CD4-positive, alpha-beta T cell treated with Interleukin-1 beta for 1 hour (primary cell): ENCODE measurements at regions not wholly inside any gene's neighbourhood (a gene's known extent, or its start where the extent isn't known, plus 50 kb on each side); places are given as distances from the start of the nearest gene placed in this dataset.

Source experiments
- DNase-seq, 2 donors: peaks; one replicate each; pipeline ENCODE4 v3.0.0-alpha.2; 2020 to 2022

DNA sequence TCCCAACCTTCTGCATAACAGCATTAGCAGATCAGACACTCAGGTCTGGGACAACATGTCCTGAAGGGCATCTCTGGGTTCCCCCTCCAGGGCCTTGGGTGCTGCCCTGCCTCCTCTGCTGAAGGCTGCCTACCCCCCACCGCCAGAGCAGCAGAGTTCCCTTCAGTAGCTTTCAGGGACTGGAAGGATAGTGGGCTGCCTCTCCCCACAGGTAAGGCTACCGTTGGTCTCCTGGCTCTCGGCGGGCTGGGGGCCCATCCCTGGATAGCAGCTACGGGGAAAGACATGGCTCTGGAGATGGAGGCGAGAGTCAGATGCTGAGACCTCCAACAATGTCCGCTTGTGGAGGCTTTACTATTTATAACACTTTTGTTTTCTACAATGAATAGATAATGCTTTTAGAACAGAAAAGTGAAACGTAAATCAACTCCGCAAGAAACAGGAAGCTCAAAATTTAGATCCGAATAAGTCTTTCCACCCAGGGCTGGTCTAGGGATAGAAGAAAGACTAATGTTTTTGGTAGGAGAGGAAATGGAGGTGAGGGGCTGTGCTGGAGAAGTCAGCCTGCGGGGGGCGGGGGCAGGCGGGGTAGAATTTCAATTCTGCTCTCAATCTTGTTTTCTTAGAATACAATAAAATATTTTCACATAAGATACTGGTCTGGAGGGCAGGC is 58.4 kb downstream of the ARL4C start:
- no peak for DNase-seq

DNA sequence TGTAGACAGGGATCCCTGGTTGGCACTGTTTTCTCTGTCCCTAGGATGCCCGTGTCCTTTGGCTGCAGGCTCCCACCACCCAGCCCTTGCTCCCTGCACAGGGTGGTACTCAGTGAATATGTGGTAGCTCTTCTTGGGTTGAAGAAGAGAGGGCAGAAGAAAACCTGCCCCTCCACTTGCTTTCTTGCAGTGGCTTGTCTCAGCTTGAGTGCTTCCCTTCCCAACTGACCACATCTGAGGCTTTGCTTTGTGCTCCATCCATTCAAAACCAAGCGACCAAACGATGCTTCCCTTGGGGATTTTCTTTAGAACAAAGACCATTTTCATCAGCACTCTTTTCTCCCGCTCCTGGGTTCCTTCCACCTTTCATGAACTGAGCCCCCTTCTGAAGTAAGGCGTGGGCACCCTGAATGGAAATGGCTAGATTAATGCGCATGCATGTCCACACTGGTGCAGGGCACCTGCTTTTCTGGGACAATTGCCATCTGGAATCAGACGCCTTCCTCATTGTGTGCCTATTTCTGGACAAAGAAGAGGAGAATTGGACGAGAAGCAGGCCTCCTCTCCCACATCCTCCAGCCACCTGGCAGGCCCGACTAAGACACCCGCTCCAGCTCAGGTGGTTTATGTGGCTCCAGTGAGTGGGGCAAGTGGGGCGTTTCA is 59.1 kb downstream of the ARL4C start:
- no peak for DNase-seq

DNA sequence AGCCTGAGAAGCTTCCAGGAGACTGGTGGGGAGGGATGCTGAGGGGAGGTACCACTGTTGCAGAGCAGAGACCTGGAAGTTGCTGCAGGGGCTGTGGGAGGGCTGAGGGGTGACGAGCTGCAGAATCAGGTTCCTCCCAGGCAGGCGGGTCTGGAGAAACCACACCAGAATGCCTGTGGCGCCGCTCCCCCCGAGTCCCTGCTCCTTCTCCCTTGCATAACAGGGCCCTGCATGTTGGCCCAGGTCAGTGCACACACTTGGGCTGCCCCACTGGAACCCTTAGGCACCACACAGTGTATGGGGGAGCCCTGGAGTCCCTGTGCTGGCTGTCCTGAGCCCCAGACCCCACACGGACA is 60.4 kb downstream of the ARL4C start:
- DNase-seq: no peak

DNA sequence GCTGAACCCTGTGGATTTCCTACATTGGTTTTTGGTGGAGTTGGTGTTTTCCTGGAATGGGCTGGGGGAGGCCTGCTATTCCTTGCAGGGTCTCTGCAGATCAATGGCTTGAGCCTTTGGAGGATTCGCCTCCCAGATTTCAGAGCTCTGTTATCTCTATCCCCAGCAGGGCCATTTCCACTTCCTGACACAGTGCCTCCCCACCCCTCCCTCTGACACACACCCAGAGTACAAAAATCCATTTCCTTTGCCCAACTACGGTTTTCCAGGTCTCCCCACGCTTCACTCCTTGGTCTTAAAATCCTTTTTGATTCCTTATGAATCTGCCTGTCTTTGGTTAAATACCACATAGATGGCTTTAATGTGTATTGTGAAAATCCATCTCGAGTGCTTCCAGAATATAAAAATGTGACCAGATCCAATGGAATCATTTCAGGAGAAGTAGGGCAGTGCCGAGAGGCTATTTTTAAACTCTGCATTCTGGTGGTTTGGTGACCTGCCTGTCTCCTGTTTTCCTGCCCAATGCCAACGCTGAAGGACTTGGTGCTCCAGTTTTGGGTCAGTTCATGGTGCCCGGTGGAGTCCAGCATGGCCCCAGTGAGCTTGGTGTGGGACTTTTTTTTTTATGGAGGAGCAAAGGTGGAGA is 60.9 kb downstream of the ARL4C start:
- no peak for DNase-seq

DNA sequence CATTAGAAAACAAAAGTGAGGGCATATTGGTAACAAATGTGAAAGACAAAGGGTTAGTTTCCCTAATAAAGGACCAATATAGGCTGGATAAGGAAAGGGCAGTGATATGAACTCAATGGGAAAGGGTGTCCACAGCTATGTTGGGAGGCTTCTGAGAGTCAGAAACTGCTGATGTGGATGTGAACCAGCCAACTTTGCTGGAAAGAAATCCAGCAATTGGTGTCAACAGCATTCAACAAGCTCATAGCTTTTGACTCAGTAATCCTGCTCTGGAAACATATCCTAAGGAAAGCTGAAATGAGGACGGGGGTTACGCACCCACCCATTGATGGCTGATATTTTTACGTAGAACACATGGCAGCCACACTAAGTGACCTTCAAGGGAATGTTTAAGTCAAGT is 63.7 kb downstream of the ARL4C start:
- DNase-seq: no peak

DNA sequence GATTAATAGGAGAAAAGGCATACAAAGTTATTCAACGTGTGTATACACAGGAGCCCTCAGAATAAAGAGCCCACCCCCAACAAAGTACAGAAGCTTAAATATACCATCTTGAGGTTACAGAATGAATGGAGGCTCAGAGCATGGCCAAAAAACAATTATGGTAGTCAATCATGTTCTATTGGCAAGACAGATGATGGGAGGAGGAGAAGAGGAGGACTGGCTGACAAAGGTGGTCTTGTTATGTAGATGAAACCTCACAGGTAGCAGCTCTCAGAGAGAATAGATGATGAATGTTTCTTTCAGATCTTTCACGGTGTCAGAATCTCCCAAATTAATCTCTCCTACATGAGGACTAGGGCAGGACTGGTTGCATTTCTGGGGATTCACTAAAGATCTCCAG is 66.0 kb downstream of the ARL4C start:
- no peak for DNase-seq

DNA sequence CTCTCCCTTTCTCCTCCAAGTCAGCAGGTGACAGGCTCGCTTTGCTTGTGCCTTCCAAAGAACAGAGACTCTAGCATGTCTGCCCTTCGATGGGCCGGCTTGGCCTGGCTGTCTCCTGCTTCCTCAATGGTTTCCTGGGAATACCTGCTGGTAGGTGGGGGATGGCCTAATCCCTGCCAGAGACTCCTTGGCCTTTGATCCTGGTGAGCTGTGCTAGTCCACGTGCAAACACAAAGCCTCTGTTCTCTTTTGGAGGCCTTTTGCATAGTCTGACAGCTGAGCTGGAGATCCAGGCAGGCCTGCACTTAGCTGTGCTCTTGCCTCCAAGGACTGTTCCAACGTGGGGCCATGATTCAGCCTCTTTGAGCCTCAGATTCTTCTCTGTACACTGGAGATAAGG is 67.6 kb downstream of the ARL4C start:
- DNase-seq: no peak

DNA sequence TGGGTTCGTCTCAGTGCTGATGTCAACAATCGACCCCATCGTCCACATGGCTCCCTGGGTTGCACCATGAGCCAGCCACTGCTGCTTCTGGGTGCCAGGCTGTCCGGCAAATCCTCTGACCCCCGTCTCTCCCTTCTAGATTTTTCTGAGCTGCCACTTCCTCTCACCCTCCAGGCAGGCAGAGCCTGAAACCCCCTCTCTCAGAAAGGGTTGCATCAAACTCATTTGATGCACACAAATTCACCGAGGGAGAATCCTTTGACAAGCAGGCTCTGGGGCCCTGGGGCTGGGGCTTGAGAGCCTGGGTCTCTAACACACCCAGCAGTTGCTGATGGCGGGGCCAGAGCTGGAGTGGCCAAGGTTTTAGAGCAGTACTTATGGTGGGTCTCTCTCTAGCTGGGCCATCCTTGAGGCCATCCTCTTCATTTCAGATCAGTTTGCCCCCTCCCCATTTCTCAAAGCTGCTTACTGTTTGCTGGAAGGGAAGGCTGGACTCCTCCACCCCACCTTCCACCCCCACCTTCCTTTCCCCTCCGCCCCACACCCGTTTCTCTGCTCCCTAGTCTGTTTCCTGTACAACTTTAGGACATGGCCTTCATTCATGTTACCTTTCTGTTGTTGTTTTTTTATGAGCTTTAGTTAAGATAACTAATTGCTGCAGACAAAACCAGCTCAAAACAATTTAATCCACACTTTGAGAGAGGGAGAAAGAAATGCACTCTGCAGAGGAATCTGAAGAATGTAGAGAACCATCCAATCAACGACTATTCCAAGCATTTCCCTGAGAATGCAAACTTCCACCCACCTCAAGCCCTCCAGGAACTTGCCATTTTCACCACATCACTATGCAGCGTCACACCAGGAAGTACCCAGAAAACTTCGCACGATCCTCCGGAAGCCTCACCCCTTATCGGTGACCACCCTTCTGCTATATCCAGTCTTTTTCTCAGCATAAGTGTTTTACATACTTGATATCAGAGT is 69.5 kb downstream of the ARL4C start:
- peak; percentile 40 to 45 for DNase-seq

DNA sequence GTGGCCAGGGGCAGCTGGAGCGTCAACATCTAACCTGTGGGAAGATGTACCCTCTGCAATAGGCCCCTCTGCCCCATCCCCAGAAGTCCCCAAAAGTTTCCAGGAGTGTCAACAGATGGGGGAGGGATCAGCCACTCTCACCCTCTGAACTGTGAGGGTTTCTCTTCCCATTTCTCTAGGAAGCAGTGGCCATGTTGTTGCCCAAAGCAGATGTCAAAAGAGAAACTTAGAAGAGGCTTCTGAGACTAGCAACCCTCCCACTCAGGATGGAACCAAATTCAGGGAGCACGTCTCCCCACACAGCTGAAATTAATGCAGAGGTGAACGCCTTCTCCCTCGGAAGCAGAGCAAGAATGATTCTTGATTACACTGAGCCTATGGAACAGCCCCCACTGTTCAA is 70.3 kb downstream of the ARL4C start:
- DNase-seq: peak in 1 of 2 donors; percentile 25

DNA sequence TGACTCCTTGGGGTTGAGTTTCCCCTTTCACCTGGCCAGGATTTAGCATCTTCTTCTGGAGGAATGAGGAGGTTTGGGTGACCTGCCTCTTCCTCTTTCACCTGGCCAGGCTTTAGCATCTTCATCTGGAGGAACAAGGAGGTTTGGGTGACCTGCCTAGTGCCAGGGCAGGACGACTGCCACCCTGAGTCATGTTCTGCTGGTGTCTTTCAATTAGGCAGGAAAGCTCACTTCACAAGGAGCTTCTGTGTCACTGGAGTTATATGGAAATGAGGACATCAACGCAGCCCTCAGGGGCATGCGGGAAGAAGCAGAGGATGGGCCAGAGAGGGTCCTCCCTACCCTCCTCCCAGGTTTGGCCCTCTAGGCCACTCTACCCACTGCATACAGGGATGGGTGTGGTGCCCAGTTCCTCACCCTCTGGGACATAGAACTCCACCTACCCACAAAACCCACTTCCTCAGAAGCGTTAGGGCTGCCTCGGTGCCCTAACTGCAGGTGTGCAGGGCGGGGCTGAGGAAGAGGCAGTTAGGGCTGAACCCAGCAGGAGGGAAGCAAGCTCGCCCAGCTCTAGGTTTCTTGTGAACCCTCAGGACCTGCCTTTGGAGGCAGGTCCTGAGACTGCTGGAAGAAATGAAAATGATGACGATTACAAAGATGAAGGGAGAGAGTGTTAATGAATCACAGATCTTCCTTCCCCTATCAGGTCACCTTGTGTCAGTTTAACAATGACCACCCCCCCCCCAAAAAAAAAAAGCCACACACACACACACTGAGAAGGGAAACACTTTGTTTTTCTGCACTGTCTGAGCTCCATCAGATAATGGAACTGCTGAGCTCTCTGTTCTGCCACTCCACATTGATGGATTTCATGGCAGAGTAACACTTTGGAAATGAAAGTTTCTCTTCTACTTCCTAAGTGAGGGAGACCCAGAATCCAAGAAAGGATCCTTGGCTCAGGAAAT is 71.0 kb downstream of the ARL4C start:
- peak; percentile 85 to 86 for DNase-seq

DNA sequence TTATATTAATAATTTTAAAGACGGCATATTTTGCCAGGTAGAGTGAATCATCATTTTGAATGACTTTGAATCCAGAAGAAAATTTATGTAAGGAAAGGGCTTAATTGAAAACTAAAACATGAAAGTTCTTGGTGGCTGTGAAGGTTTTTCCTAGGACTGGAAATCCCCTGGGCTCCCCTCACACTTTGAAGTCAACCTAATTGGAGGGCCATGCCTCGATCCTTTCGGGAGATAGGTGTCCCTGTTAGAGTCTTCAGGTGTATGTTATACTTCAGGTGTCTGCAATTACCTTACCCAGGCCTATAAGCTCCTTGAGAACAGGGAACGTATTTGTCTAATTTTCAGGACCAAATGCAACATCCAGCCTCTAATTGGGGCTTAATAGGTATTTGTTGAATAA is 73.0 kb downstream of the ARL4C start:
- peak in 1 of 2 donors; percentile 32 for DNase-seq

DNA sequence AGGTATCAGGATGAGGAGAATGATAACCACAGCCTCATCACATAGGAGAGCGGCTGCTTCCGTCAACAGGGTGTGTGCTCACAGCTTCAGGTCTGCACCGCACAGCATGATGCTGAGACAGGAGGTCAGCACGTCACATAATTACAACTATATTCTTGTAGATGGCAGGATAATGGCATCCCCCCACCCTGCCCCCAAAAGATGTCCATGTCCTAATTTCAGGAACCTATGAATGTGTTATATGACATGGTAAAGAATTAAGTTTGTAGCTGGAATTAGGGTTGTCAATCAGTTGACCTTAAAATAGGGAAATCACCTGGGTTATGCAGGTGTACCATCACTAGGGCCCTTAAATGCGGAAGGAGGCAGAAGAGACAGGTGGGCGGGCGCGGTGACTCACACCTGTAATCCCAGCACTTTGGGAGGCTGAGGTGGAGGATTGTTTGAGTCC is 73.9 kb downstream of the ARL4C start:
- peak; percentile 76 to 85 for DNase-seq

DNA sequence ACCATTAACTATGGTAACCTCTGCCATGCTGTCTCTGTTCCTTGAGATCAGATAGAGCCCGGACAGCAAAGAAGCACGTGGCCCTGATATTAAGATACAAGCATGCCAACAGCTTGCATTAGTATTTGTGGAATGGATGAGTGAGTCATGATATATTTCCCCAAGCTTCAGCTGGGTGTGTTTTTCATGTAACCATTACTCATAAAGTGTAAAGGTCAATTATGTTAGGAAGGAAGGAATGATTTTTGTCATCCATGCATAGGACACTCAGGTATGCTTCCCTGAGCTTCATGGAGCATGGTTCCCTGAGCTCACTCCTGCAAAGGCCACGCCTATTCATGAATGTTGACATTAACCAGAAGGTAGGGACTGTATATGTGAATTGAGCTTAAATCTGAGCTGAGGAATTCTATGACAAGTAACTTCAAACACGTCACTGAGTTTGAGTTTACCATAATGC is 74.6 kb downstream of the ARL4C start:
- DNase-seq: no peak

DNA sequence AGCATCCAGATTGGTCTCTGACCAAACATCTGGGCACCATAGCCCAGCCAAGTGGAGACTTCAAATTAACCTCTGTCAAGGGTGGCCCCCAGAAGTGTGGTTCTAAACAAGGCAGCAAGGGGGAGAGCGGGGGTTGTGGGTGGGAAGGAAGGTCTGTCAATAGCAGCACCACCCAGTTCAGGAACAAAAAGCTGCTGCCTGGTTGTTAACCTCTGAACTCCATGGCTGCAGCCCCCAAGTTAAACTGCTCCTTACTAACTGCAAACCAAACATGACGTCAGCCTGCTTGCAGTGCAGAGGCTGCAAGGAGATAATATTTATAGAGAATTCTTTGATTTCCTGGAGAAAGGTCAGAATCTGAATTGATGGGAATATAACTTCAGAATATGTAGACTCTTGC is 76.5 kb downstream of the ARL4C start:
- peak; percentile 44 to 53 for DNase-seq

DNA sequence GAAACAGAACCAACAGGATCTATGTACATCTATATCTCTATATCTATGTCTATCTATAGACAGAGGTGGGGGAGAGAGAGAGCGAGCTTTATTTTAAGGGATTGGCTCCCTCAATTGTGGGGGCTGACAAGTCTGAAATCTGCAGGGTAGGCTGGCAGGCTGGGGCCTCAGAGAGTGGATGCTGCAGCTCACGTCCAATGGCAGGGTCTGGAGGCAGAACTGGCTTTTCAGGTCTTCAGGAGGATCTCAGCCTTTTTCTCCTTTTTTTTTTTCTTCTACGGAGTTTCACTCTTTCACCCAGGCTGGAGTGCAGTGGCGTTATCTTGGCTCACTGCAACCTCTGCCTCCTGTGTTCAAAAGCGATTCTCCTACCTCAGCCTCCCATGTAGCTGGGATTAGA is 77.2 kb downstream of the ARL4C start:
- DNase-seq: no peak

DNA sequence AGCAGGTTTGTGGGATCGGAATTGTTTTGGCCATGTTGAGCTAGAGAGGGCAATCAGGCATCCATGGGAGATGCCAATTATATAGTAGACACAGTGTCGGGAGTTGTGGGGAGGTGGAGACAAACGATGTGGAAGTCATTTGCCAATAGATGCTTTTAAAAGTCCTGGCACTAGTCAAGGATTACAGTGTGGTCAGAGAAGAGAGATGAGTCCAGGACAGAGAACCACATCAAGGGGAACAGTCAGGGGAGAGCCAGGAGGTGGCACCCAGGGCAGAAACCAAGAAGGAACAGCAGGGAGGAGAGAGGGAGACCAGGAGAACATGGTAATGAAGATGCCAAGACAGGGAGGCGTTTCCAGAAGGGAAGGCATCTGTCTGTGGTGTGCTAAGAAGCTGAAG is 81.2 kb downstream of the ARL4C start:
- DNase-seq: no peak

DNA sequence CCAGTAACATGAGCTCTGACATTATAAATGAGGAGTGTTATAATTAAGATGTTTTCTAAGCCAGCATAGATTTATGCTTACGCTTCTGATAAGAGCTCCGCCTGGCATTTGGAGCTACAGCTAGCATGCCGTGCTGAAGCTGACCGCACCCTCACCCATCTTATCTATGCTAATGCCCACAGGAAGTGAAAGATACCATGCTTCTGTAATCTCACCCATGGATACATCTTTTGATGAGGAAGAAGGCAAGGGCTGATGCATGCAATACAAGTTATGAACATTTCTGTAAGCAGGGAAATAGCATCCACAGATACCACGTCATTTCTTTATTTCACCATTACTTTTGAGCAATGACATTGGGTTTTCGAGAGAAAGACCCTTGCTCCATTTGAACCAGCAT is 82.3 kb downstream of the ARL4C start:
- no peak for DNase-seq

DNA sequence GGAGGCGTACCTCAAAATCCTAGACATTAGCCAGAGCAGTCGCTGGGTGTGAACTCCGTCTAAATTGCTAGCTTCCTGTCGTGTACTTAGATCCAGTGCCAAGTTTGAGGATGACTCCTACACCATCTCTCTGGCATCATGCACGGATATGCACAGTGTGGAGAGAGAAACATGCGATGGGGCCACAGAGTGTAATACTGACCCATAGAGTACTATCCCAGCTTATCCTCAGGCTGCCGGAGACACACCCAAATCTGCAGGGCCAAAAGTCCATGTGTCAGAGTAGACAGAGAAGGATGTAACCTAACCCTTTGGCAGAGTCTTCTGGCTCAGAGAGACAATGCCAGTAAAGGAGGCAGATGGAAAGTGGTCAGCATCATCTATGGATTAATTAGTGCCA is 84.2 kb downstream of the ARL4C start:
- DNase-seq: no peak

DNA sequence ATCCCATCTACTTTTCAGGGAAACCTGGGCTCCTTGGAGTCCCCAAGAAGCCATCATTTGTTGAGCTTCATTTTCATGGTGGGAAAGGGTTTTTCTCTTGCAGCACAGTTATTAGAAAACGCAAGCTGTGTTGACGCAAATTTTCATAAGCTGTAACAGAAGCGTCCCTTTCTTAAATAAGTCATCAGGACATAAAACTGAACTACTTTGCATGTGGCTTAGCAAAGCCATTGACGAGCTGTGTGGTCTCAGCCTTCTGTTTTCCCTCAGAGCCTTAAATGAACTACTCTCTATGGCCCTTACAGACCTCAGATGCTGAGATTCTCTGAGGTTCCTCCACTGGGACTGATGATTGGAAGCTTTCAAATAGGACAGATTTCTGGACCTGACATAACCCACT is 85.1 kb downstream of the ARL4C start:
- no peak for DNase-seq

DNA sequence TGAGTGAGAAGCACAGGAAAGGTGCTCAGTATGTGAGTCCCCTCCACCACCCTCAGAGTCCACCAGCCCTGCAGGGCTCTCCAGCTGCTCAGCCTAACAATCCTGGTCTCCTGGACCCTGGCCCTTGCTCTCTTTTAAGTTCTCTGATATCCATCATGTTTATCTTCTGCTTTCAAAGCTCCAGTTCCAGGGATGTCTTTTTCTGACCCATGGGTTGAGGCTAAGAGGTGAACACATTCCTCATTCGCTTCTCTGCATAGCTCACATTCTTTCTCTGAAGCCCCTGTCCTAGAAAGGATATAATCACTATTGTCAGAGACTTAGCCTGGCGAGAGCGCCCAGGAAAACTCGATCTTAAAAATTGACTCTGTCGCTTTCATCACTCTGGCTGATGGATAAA is 86.4 kb downstream of the ARL4C start:
- no peak for DNase-seq

DNA sequence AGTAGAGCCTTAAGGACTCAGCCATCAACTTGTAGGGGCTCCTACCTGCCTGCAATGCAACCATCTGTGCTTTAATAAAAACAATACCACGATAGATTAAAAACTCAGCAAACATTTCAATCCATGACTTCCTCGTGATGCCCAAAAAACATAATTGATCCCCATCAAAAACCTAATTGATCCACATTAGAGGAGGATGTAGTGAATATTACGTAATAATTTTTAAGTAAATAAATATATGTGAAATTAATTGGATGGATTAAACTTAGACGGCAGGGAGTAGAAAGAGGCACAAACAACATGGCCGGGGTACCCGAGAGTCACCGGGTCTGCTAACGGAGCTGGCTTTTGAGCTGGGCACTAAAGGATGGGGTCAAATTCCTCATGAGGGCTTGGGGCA is 87.3 kb downstream of the ARL4C start:
- no peak for DNase-seq

DNA sequence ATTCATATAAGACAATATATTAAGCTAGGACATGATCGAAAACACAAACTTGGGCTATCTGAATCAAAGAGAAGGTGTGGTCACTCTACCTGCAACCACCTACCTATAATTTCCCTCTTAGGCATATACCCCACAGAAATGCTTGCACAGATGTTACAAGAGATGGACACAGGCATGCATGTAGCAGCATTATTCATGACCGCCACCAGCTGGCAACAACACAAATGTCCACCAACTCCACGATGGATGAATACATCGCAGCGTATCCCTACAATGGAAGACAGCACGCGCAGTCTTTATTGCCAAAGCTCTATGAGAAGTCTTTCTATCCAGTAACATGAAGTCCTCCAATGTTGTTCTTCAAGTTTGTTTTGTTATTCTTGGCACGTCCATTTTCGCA is 90.8 kb downstream of the ARL4C start:
- DNase-seq: no peak
